Activated CD4-positive, alpha-beta T cell treated with anti-CD3 and anti-CD28 coated beads for 48 hours (primary cell): ENCODE measurements at regions not wholly inside any gene's neighbourhood (a gene's known extent, or its start where the extent isn't known, plus 50 kb on each side); places are given as distances from the start of the nearest gene placed in this dataset.

ENCODE experiments used
- DNase-seq: peaks from one replicate; pipeline ENCODE4 v3.0.0-alpha.2; 2020

GRCh38 chr20:57908704-57909630, 199.2 kb upstream of the PMEPA1 start:
- DNase-seq = no peak

GRCh38 chr20:57908226-57908625, 198.4 kb upstream of the PMEPA1 start:
- no peak for DNase-seq

GRCh38 chr20:57907131-57908000, 197.6 kb upstream of the PMEPA1 start:
- DNase-seq = no peak

GRCh38 chr20:57905448-57905847, 195.6 kb upstream of the PMEPA1 start:
- no peak for DNase-seq

- no peak for DNase-seq
These were observed 194.7 kb upstream of the PMEPA1 start for GRCh38 chr20:57904314-57905105.

- no peak for DNase-seq
These were observed 192.7 kb upstream of the PMEPA1 start for GRCh38 chr20:57902473-57902872.

GRCh38 chr20:57901526-57901925, 191.7 kb upstream of the PMEPA1 start:
- DNase-seq = no peak

- no peak for DNase-seq
These were observed 190.6 kb upstream of the PMEPA1 start for GRCh38 chr20:57900226-57900905.

- no peak for DNase-seq
These were observed 189.7 kb upstream of the PMEPA1 start for GRCh38 chr20:57899554-57899953.

- no peak for DNase-seq
These were observed 188.5 kb upstream of the PMEPA1 start for GRCh38 chr20:57898332-57898731.

- DNase-seq = no peak
These were observed 188.1 kb upstream of the PMEPA1 start for GRCh38 chr20:57897891-57898290.

- no peak for DNase-seq
These were observed 187.5 kb upstream of the PMEPA1 start for GRCh38 chr20:57897156-57897874.

GRCh38 chr20:57896563-57896962, 186.7 kb upstream of the PMEPA1 start:
- DNase-seq = no peak

GRCh38 chr20:57896017-57896416, 186.2 kb upstream of the PMEPA1 start:
- no peak for DNase-seq

GRCh38 chr20:57895161-57895855, 185.5 kb upstream of the PMEPA1 start:
- DNase-seq = no peak

GRCh38 chr20:57894522-57894921, 184.7 kb upstream of the PMEPA1 start:
- no peak for DNase-seq

- DNase-seq = no peak
These were observed 184.3 kb upstream of the PMEPA1 start for GRCh38 chr20:57894096-57894495.

GRCh38 chr20:57893366-57893999, 183.7 kb upstream of the PMEPA1 start:
- DNase-seq = no peak

- DNase-seq = no peak
These were observed 182.7 kb upstream of the PMEPA1 start for GRCh38 chr20:57892471-57892870.

GRCh38 chr20:57891014-57891413, 181.2 kb upstream of the PMEPA1 start:
- DNase-seq = no peak
